H1 (cell line): ENCODE measurements at regions not wholly inside any gene's neighbourhood (a gene's known extent, or its start where the extent isn't known, plus 50 kb on each side); places are given as distances from the start of the nearest gene placed in this dataset.

Experiments
- CTCF ChIA-PET: fragments of 300-600 bp; sonication (Branson Sonifier 250); formaldehyde crosslinking; loops from one replicate; lab custom pipeline; 2021; ENCODE audit not compliant: partially characterized antibody; lab: Charles Lee
- POLR2A ChIA-PET: fragments of 300-600 bp; sonication (Branson Sonifier 250); formaldehyde crosslinking; loops from one replicate; lab custom pipeline; 2021; ENCODE audit warnings: inconsistent platforms; ENCODE audit not compliant: partially characterized antibody; lab: Charles Lee
- DNase-seq, 2 experiments: peaks; one replicate each; pipeline versions ENCODE4 v3.0.0 to v3.0.0-alpha.2; 2010 to 2022; ENCODE audit warnings: low spot score in 2 of 2, low read depth in 1 of 2, mixed read lengths in 1 of 2
- FAIRE-seq: peaks from 2 replicates; lab custom pipeline; 2011; peaks lifted over from hg19 to GRCh38; lab: Jason Lieb, UNC
- H2AFZ ChIP-seq: 2 replicates; pipeline ENCODE4 v1.8.1; 2012; ENCODE audit warnings: low read length, inconsistent platforms
- H2AK5ac ChIP-seq: 2 replicates; pipeline ENCODE4 v1.6.1; 2013; ENCODE audit warnings: low read depth, low read length
- H2BK120ac ChIP-seq: replicated peaks from 2 replicates; pipeline ENCODE3; 2013; ENCODE audit warnings: low read depth, low read length, inconsistent platforms
- H2BK12ac ChIP-seq: 2 replicates; pipeline ENCODE4 v1.6.1; 2013; ENCODE audit warnings: low read depth, low read length
- H2BK15ac ChIP-seq: 2 replicates; pipeline ENCODE4 v1.6.1; 2013; ENCODE audit warnings: low read length
- H2BK20ac ChIP-seq: 2 replicates; pipeline ENCODE4 v1.6.1; 2013; ENCODE audit warnings: low read length
- H2BK5ac ChIP-seq: 2 replicates; pipeline ENCODE4 v1.6.1; 2013; ENCODE audit warnings: low read depth, low read length
- H3K14ac ChIP-seq: 2 replicates; pipeline ENCODE4 v1.6.1; 2013; ENCODE audit warnings: inconsistent platforms; ENCODE audit not compliant: insufficient read length
- H3K18ac ChIP-seq: 2 replicates; pipeline ENCODE4 v1.6.1; 2013; ENCODE audit warnings: low read length; ENCODE audit errors: extremely low read depth
- H3K23ac ChIP-seq: 2 replicates; pipeline ENCODE4 v1.6.1; 2013; ENCODE audit warnings: inconsistent platforms; ENCODE audit not compliant: insufficient read length
- H3K23me2 ChIP-seq: 2 replicates; pipeline ENCODE4 v1.6.1; 2013; ENCODE audit warnings: low read depth, low read length
- H3K27ac ChIP-seq: 2 replicates; pipeline ENCODE4 v1.6.1; 2011; ENCODE audit warnings: low read depth, low read length, inconsistent platforms
- H3K27me3 ChIP-seq, 4 experiments: replicated peaks in 1 of 4; 1 replicate in 1 of 4; 2 replicates in 3 of 4; pipeline versions ENCODE4 v1.6.1 to v1.8.1; 2011 to 2013; ENCODE audit warnings: low read length in 3 of 4, mild to moderate bottlenecking in 3 of 4, inconsistent platforms in 2 of 4, mixed read lengths in 2 of 4, moderate library complexity in 1 of 4; ENCODE audit not compliant: control insufficient read depth in 3 of 4, insufficient read depth in 3 of 4; ENCODE audit errors: extremely low read depth in 1 of 4
- H3K36me3 ChIP-seq, 4 experiments: 2 replicates each; pipeline versions ENCODE4 v1.6.1 to v1.8.1; 2011 to 2013; ENCODE audit warnings: mild to moderate bottlenecking in 4 of 4, low read length in 3 of 4, moderate library complexity in 2 of 4, control low read depth in 1 of 4, inconsistent platforms in 1 of 4; ENCODE audit not compliant: insufficient read depth in 4 of 4, control insufficient read depth in 2 of 4
- H3K4ac ChIP-seq: replicated peaks from 2 replicates; pipeline ENCODE3; 2013; ENCODE audit warnings: low read length, low read depth, mixed read lengths, inconsistent platforms; ENCODE audit not compliant: insufficient read length
- H3K4me1 ChIP-seq, 4 experiments: replicated peaks in 1 of 4; 1 replicate in 1 of 4; 2 replicates in 3 of 4; pipeline versions ENCODE4 v1.6.1 to v1.8.1; 2011 to 2013; ENCODE audit warnings: low read length in 3 of 4, inconsistent platforms in 2 of 4, mixed read lengths in 1 of 4; ENCODE audit not compliant: insufficient read depth in 4 of 4, control insufficient read depth in 3 of 4
- H3K4me2 ChIP-seq, 2 experiments: 2 replicates each; pipeline versions ENCODE4 v1.6.1 to v1.8.1; 2011 to 2013; ENCODE audit warnings: low read depth in 2 of 2, low read length in 2 of 2, control low read depth in 1 of 2, inconsistent platforms in 1 of 2, mild to moderate bottlenecking in 1 of 2; ENCODE audit not compliant: insufficient read depth in 1 of 2
- H3K4me3 ChIP-seq, 4 experiments: fragments of 200-600, 300-600 bp in 1 of 4; sonication (generic), shearing (Covaris generic), sonication (Bioruptor Twin) in 1 of 4; 2 replicates each; pipeline versions ENCODE4 v1.5.1 to v1.8.1; 2011 to 2016; ENCODE audit warnings: low read length in 4 of 4, low read depth in 3 of 4, control low read depth in 2 of 4, inconsistent platforms in 2 of 4, mild to moderate bottlenecking in 2 of 4, mixed read lengths in 1 of 4, moderate library complexity in 1 of 4; ENCODE audit not compliant: insufficient read depth in 2 of 4; ENCODE audit errors: extremely low read depth in 1 of 4
- H3K56ac ChIP-seq: replicated peaks from 2 replicates; pipeline ENCODE3; 2013; ENCODE audit warnings: low read depth, mild to moderate bottlenecking, mixed read lengths, low read length, inconsistent platforms; ENCODE audit not compliant: insufficient read length
- H3K79me1 ChIP-seq: 2 replicates; pipeline ENCODE4 v1.6.1; 2013; ENCODE audit warnings: low read depth, low read length, control low read depth
- H3K79me2 ChIP-seq, 2 experiments: 2 replicates each; pipeline versions ENCODE4 v1.6.1 to v1.8.1; 2012 to 2013; ENCODE audit warnings: low read length in 2 of 2, mild to moderate bottlenecking in 2 of 2, inconsistent platforms in 1 of 2; ENCODE audit not compliant: insufficient read depth in 2 of 2, control insufficient read depth in 1 of 2
- H3K9ac ChIP-seq, 4 experiments: replicated peaks in 1 of 4; 1 replicate in 1 of 4; 2 replicates in 3 of 4; pipeline versions ENCODE4 v1.6.1 to v1.8.1; 2011 to 2013; ENCODE audit warnings: low read depth in 3 of 4, low read length in 3 of 4, control low read depth in 2 of 4, mild to moderate bottlenecking in 2 of 4, moderate library complexity in 2 of 4, inconsistent platforms in 1 of 4; ENCODE audit errors: extremely low read depth in 1 of 4
- H3K9me3 ChIP-seq, 2 experiments: 2 replicates each; pipeline versions ENCODE4 v1.6.1 to v1.8.1; 2012 to 2013; ENCODE audit warnings: mild to moderate bottlenecking in 2 of 2, moderate library complexity in 2 of 2, control low read depth in 1 of 2, inconsistent platforms in 1 of 2, low read depth in 1 of 2, low read length in 1 of 2, mixed read lengths in 1 of 2; ENCODE audit not compliant: insufficient read depth in 2 of 2
- H4K20me1 ChIP-seq, 2 experiments: replicated peaks in 1 of 2; 2 replicates each; pipeline versions ENCODE3 to v1.8.1; 2011 to 2013; ENCODE audit warnings: inconsistent platforms in 2 of 2, low read length in 2 of 2, mild to moderate bottlenecking in 1 of 2; ENCODE audit not compliant: insufficient read depth in 2 of 2, control insufficient read depth in 1 of 2
- H4K5ac ChIP-seq: 2 replicates; pipeline ENCODE4 v1.6.1; 2013; ENCODE audit warnings: low read length, low read depth, mixed read lengths, inconsistent platforms; ENCODE audit not compliant: insufficient read length
- H4K8ac ChIP-seq: 2 replicates; pipeline ENCODE4 v1.8.0; 2013; ENCODE audit warnings: mild to moderate bottlenecking, moderate library complexity, low read length, inconsistent platforms; ENCODE audit not compliant: insufficient read depth; ENCODE audit errors: extremely low read depth
- H4K91ac ChIP-seq: replicated peaks from 2 replicates; pipeline ENCODE3; 2013; ENCODE audit warnings: low read length, mixed read lengths, inconsistent platforms; ENCODE audit not compliant: insufficient read length
- CTCF ChIP-seq, 3 experiments: IDR thresholded peaks; 1 replicate in 2 of 3; 2 replicates in 1 of 3; pipeline versions ENCODE4 v1.5.1 to v1.6.1; 2011; ENCODE audit warnings: low read length in 3 of 3, mild to moderate bottlenecking in 3 of 3, inconsistent platforms in 2 of 3, low read depth in 1 of 3, moderate library complexity in 1 of 3; ENCODE audit not compliant: insufficient read depth in 1 of 3; ENCODE audit errors: control extremely low read depth in 1 of 3
- HDAC6 ChIP-seq: IDR thresholded peaks from one replicate; pipeline ENCODE4 v1.7.1; 2012; ENCODE audit warnings: low read depth, mild to moderate bottlenecking, inconsistent platforms, low read length, moderate library complexity
- JUN ChIP-seq: IDR thresholded peaks from 2 replicates; pipeline ENCODE4 v1.6.1; 2011; ENCODE audit warnings: low read depth, mild to moderate bottlenecking, improper control_type of control experiment, low read length
- KDM1A ChIP-seq: fragments of 200-600, 300-600 bp; sonication (generic); IDR thresholded peaks from 2 replicates; pipeline ENCODE4 v1.7.1; 2016; ENCODE audit warnings: mild to moderate bottlenecking, low read length, borderline replicate concordance
- RFX5 ChIP-seq: IDR thresholded peaks from 2 replicates; pipeline ENCODE4 v1.6.1; 2011; ENCODE audit warnings: low read depth, low read length, improper control_type of control experiment, borderline replicate concordance
- TBP ChIP-seq: IDR thresholded peaks from 2 replicates; pipeline ENCODE4 v1.6.1; 2011; ENCODE audit warnings: low read depth, low read length, improper control_type of control experiment

GRCh38 chr7:24405002-24405401, 121.0 kb downstream of the NPY start:
- 0 out of 2 replicates have a peak, but pooled peaks cover 3% of the 10 kb centered on the region for H3K79me1 ChIP-seq
- no peak overlapping the region for H2AFZ ChIP-seq
- peaks cover 5 to 33% of the 10 kb centered on the region in 2 experiments; a peak in 3 of 4 replicates for H3K79me2 ChIP-seq
- FAIRE-seq (no peak), DNase-seq (no peak)
- H4K8ac ChIP-seq, result no peak overlapping the region
- H2BK20ac ChIP-seq, result no peak overlapping the region
- H3K4ac ChIP-seq, result no peak overlapping the region
- H4K91ac ChIP-seq, result no peak overlapping the region
- peaks cover 3 to 28% (median 21%) of the 10 kb centered on the region in 4 experiments; a peak in 6 of 7 replicates for H3K4me1 ChIP-seq
- peaks cover 2 to 64% (median 26%) of the 10 kb centered on the region in 4 experiments; a peak in 5 of 8 replicates for H3K36me3 ChIP-seq
- H3K14ac ChIP-seq, result no peak overlapping the region
- ChIA-PET POLR2A (interaction anchor here (0.9 to 7.2 kb wide), 16 partner anchors 10 to 167 kb away, joined by 3 to 65 read pairs (median 6); partner anchors contain the start of gene PALS2), CTCF (no interaction called here)
- H3K23me2 ChIP-seq, result peaks cover 3% of the 10 kb centered on the region; the same call in 1 of the 2 replicates
- no peak overlapping the region for H3K56ac ChIP-seq
- H3K9me3 ChIP-seq, result peaks cover 0 to 10% of the 10 kb centered on the region in 2 experiments; a peak in 1 of 4 replicates
- no peak overlapping the region for H3K9ac ChIP-seq
- H3K4me3 ChIP-seq, result peak overlapping the region in 1 of 4 experiments; percentile 36; a peak in 2 of 8 replicates
- H2BK5ac ChIP-seq, result no peak overlapping the region
- H2BK120ac ChIP-seq, result no peak overlapping the region
- no peaks in the 10 kb centered on the region for H3K27me3 ChIP-seq
- H3K23ac ChIP-seq, result no peak overlapping the region
- no peak overlapping the region for H3K27ac ChIP-seq
- no peak overlapping the region for H2BK12ac ChIP-seq
- peak overlapping the region in 1 of 2 experiments; percentile 23; a peak in 2 of 4 replicates for H3K4me2 ChIP-seq
- H2AK5ac ChIP-seq, result no peak overlapping the region
- H4K5ac ChIP-seq, result no peak overlapping the region
- peaks cover 4 to 8% of the 10 kb centered on the region in 2 experiments for H4K20me1 ChIP-seq
- no peak overlapping the region for H2BK15ac ChIP-seq
- no peak overlapping the region for H3K18ac ChIP-seq
- TF ChIP-seq RFX5 (no peak), JUN (no peak), CTCF (IDR thresholded peaks at IDR 0.05; ENCODE audit: control extremely low read depth in 1 of 3, insufficient read depth in 1 of 3, low read depth in 1 of 3, low read length in 3 of 3) (no peak), KDM1A (no peak), HDAC6 (no peak), TBP (no peak)
